Erythroblast (primary cell): ENCODE measurements at regions not wholly inside any gene's neighbourhood (a gene's known extent, or its start where the extent isn't known, plus 50 kb on each side); places are given as distances from the start of the nearest gene placed in this dataset.

Experiments
- GATA1 ChIP-seq: IDR thresholded peaks from 2 replicates; pipeline ENCODE4 v1.6.1; 2011; ENCODE audit warnings: low read depth, mild to moderate bottlenecking, control low read depth, low read length, moderate library complexity
- POLR2A ChIP-seq: IDR thresholded peaks from 2 replicates; pipeline ENCODE4 v1.6.1; 2011; ENCODE audit warnings: mild to moderate bottlenecking, low read length

DNA sequence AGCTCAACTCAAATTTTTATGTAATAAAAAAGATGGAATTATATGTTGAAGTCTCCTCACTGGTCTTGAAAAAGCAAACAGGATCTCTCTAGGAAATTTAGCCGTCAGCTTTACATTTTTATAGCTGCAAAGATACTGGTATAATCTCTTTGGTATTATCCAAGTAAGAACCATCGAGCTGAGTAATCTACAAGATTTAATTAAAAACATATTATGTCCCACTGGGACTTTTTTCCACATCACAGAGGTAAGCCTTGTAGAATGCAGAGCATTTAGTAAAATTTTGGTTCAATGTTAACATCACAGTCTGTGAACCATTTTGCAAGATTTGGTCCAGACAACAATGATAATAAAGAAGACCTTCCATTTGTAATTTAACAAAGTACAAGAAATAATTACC lies 162.6 kb upstream of the SLC39A10 start:
- TF ChIP-seq POLR2A (no peak), GATA1 (no peak)
